ENCODE measurements at regions not wholly inside any gene's neighbourhood (a gene's known extent, or its start where the extent isn't known, plus 50 kb on each side); places are given as distances from the start of the nearest gene placed in this dataset.

DNA sequence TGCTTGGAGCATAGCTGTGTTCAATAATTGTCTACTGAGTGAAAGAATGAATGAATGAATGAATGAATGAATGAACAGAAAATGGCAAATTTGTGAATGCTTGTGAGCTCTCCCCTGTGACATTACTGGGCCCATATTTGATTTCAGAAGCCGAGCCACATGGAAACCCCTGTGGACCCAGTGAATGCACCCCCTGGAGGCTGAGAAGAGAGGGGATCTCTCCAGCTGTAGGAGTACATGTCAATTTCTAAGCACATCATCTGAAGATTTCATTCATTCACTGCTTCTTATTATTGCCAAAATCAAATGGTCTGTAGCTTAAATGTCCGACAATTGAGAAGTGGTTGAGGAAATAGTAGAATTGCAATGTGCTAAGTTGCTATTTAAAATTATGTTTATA lies 58.3 kb upstream of the DOCK1 start:
- Mint-ChIP-seq H3K27ac (ENCODE audit: unreplicated experiment) (no peak overlapping the region), H3K4me1 (ENCODE audit: low read depth, unreplicated experiment) (peaks cover 6% of the 10 kb centered on the region), H3K9me3 (ENCODE audit: unreplicated experiment) (no peaks in the 10 kb centered on the region), H3K36me3 (ENCODE audit: insufficient read depth, unreplicated experiment) (no peaks in the 10 kb centered on the region), H3K27me3 (ENCODE audit: insufficient read depth, unreplicated experiment) (no peaks in the 10 kb centered on the region), H3K4me3 (ENCODE audit: unreplicated experiment) (no peak overlapping the region)
- Histone ChIP-seq H3K27me3 (replicated peaks; ENCODE audit: control insufficient read depth, insufficient read depth, low read length) (no peaks in the 10 kb centered on the region), H3K4me3 (ENCODE audit: low read depth, low read length) (no peak overlapping the region), H3K9me3 (no peaks in the 10 kb centered on the region), H3K36me3 (ENCODE audit: control insufficient read depth, insufficient read depth, low read length) (no peaks in the 10 kb centered on the region), H3K4me1 (peaks cover 16% of the 10 kb centered on the region)
- POLR2A ChIA-PET, result no interaction called here
- no peak for DNase-seq
- TF ChIP-seq, protein P1, sequence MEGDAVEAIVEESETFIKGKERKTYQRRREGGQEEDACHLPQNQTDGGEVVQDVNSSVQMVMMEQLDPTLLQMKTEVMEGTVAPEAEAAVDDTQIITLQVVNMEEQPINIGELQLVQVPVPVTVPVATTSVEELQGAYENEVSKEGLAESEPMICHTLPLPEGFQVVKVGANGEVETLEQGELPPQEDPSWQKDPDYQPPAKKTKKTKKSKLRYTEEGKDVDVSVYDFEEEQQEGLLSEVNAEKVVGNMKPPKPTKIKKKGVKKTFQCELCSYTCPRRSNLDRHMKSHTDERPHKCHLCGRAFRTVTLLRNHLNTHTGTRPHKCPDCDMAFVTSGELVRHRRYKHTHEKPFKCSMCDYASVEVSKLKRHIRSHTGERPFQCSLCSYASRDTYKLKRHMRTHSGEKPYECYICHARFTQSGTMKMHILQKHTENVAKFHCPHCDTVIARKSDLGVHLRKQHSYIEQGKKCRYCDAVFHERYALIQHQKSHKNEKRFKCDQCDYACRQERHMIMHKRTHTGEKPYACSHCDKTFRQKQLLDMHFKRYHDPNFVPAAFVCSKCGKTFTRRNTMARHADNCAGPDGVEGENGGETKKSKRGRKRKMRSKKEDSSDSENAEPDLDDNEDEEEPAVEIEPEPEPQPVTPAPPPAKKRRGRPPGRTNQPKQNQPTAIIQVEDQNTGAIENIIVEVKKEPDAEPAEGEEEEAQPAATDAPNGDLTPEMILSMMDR (IDR thresholded peaks at IDR 0.05; ENCODE audit: insufficient read depth in 1 of 2, low read depth in 1 of 2, low read length in 1 of 2, severe bottlenecking in 1 of 2, unreplicated experiment in 1 of 2), result peak; percentile 9 to 12
- no TSS peak for BruUV-seq (replicated peaks)
- CTCF ChIA-PET, result no interaction called here
- intact Hi-C loops (cut with micrococcal nuclease; ENCODE audit: unreplicated experiment), result no loop called here

DNA sequence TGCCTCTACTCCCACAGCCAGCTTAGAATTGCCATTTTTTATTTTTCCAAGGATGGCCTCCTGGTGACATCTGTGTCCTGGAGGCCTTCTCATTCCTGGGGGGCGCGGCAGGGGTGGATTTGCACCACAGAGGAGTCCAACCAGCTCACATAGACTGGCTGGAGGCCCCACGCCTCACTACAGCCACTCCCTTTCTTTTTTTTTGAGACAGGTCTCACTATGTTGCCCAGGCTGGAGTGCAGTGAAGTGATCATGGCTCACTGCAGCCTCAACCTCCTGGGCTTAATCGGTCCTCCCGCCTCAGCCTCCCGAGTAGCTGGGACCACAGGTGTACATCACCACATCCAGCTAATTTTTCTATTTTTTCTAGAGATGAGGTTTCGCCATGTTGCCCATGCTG lies 57.6 kb upstream of the DOCK1 start:
- CTCF ChIA-PET, result no interaction called here

DNA sequence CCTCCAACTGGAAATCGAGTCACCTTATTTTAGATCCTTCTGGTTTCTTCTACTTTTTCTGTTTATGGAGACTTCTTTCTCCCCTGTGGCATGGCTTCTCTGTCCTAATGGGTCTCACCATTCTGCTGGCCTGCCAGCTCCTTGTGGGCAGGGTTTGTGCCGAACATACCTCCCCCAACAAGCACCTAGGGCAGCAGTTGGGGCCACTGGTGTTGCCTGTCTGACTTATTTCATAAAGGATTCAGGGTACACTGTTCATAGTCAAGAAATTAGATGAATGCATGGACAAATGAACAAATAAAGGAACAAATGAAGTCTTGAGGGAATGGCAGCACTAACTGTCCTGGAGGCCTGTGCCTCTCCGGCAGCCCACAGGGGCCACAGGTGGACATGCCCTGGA lies 55.6 kb upstream of the DOCK1 start:
- Mint-ChIP-seq H3K27ac (ENCODE audit: unreplicated experiment) (no peak overlapping the region), H3K27me3 (ENCODE audit: insufficient read depth, unreplicated experiment) (no peaks in the 10 kb centered on the region), H3K9me3 (ENCODE audit: unreplicated experiment) (peaks cover 9% of the 10 kb centered on the region), H3K4me1 (ENCODE audit: low read depth, unreplicated experiment) (peaks cover 7% of the 10 kb centered on the region), H3K4me3 (ENCODE audit: unreplicated experiment) (no peak overlapping the region), H3K36me3 (ENCODE audit: insufficient read depth, unreplicated experiment) (no peaks in the 10 kb centered on the region)
- peaks cover 15% of the 10 kb centered on the region; the same call in 1 of the 2 replicates for H3K4me1 ChIP-seq
- no peaks in the 10 kb centered on the region for H3K36me3 ChIP-seq (ENCODE audit: control insufficient read depth, insufficient read depth, low read length)
- intact Hi-C loops (cut with micrococcal nuclease; ENCODE audit: unreplicated experiment), result no loop called here
- H3K27me3 ChIP-seq (replicated peaks; ENCODE audit: control insufficient read depth, insufficient read depth, low read length), result no peaks in the 10 kb centered on the region
- no peaks in the 10 kb centered on the region for H3K9me3 ChIP-seq
- ChIA-PET CTCF (no interaction called here), POLR2A (no interaction called here)
- no peak overlapping the region for H3K4me3 ChIP-seq (ENCODE audit: low read depth, low read length)
- DNase-seq, result no peak
- TF ChIP-seq, protein P1 (IDR thresholded peaks at IDR 0.05; ENCODE audit: insufficient read depth in 1 of 2, low read depth in 1 of 2, low read length in 1 of 2, severe bottlenecking in 1 of 2, unreplicated experiment in 1 of 2), result no peak
- BruUV-seq (replicated peaks), result no TSS peak

More for the DNA sequence above, 57.6 kb upstream of the DOCK1 start:
- Histone ChIP-seq H3K4me1 (peaks cover 21% of the 10 kb centered on the region), H3K4me3 (ENCODE audit: low read depth, low read length) (no peak overlapping the region), H3K27me3 (replicated peaks; ENCODE audit: control insufficient read depth, insufficient read depth, low read length) (no peaks in the 10 kb centered on the region), H3K36me3 (ENCODE audit: control insufficient read depth, insufficient read depth, low read length) (no peaks in the 10 kb centered on the region), H3K9me3 (no peaks in the 10 kb centered on the region)
- no peaks in the 10 kb centered on the region for H3K9me3 Mint-ChIP-seq (ENCODE audit: unreplicated experiment)
- H3K36me3 Mint-ChIP-seq (ENCODE audit: insufficient read depth, unreplicated experiment), result no peaks in the 10 kb centered on the region
- BruUV-seq (replicated peaks), result no TSS peak
- POLR2A ChIA-PET, result no interaction called here
- intact Hi-C loops (cut with micrococcal nuclease; ENCODE audit: unreplicated experiment), result no loop called here
- no peak for DNase-seq
- H3K27me3 Mint-ChIP-seq (ENCODE audit: insufficient read depth, unreplicated experiment), result no peaks in the 10 kb centered on the region
- H3K27ac Mint-ChIP-seq (ENCODE audit: unreplicated experiment), result no peak overlapping the region
- peaks cover 9% of the 10 kb centered on the region for H3K4me1 Mint-ChIP-seq (ENCODE audit: low read depth, unreplicated experiment)
- TF ChIP-seq, protein P1 (IDR thresholded peaks at IDR 0.05; ENCODE audit: insufficient read depth in 1 of 2, low read depth in 1 of 2, low read length in 1 of 2, severe bottlenecking in 1 of 2, unreplicated experiment in 1 of 2), result no peak
- H3K4me3 Mint-ChIP-seq (ENCODE audit: unreplicated experiment), result no peak overlapping the region

Data from Caco-2 (cell line).